IMR-90 (cell line): ENCODE measurements at regions not wholly inside any gene's neighbourhood (a gene's known extent, or its start where the extent isn't known, plus 50 kb on each side); places are given as distances from the start of the nearest gene placed in this dataset.

Source experiments
- ATAC-seq: fragments of 200-7000 bp; cut with Tn5 transposase; 2 replicates; pipeline ENCODE4 v1.9.1; 2020; ENCODE audit warnings: low read depth, mild to moderate bottlenecking, moderate library complexity
- BruUV-seq: library from RNA; stranded (reverse); fragments of 400-500 nt; replicated peaks from 2 replicates; lab custom pipeline; 2021; lab: Mats Ljungman, UMichigan
- CTCF ChIA-PET: fragments of 300-600 bp; formaldehyde crosslinking; extraction: SDS; loops from one replicate; lab custom pipeline; 2021; ENCODE audit warnings: antibody characterized with exemption; lab: Yijun Ruan, JAX
- POLR2A ChIA-PET: fragments of 300-600 bp; sonication (Branson Sonifier 250); formaldehyde crosslinking; loops from one replicate; lab custom pipeline; 2022; ENCODE audit warnings: antibody characterized with exemption; ENCODE audit not compliant: unreplicated experiment; lab: Charles Lee
- DNase-seq: peaks from one replicate; pipeline ENCODE4 v3.0.0; 2013
- H2AFZ ChIP-seq: replicated peaks from 2 replicates; pipeline ENCODE3; 2013; ENCODE audit warnings: low read length, mild to moderate bottlenecking; ENCODE audit not compliant: poor library complexity
- H2AK5ac ChIP-seq: 2 replicates; pipeline ENCODE4 v1.6.1; 2013; ENCODE audit warnings: low read depth, low read length, inconsistent platforms
- H2AK9ac ChIP-seq: replicated peaks from 2 replicates; pipeline ENCODE3; 2013; ENCODE audit warnings: mild to moderate bottlenecking, low read depth, low read length, moderate library complexity; ENCODE audit not compliant: poor library complexity
- H2BK120ac ChIP-seq: 2 replicates; pipeline ENCODE4 v1.6.1; 2013; ENCODE audit warnings: low read depth, low read length, inconsistent platforms
- H2BK15ac ChIP-seq: 3 replicates; pipeline ENCODE4 v1.6.1; 2013; ENCODE audit warnings: low read depth, low read length, inconsistent platforms
- H2BK20ac ChIP-seq: 2 replicates; pipeline ENCODE4 v1.6.1; 2013; ENCODE audit warnings: low read depth, mild to moderate bottlenecking, inconsistent platforms, low read length, moderate library complexity
- H2BK5ac ChIP-seq: 2 replicates; pipeline ENCODE4 v1.6.1; 2013; ENCODE audit warnings: mild to moderate bottlenecking, low read depth, low read length, inconsistent platforms; ENCODE audit not compliant: poor library complexity, severe bottlenecking
- H3K14ac ChIP-seq: replicated peaks from 2 replicates; pipeline ENCODE4 v1.6.1; 2013; ENCODE audit warnings: low read depth, low read length, inconsistent platforms
- H3K18ac ChIP-seq: 2 replicates; pipeline ENCODE4 v1.6.1; 2013; ENCODE audit warnings: low read depth, low read length, control low read depth
- H3K23ac ChIP-seq: 2 replicates; pipeline ENCODE4 v1.6.1; 2013; ENCODE audit warnings: low read depth, low read length, inconsistent platforms
- H3K27ac ChIP-seq: 2 replicates; pipeline ENCODE4 v1.5.1; 2013; ENCODE audit warnings: mild to moderate bottlenecking, control low read depth, low read length; ENCODE audit not compliant: insufficient read depth
- H3K27me3 ChIP-seq: 2 replicates; pipeline ENCODE4 v1.6.1; 2013; ENCODE audit warnings: low read length; ENCODE audit not compliant: control insufficient read depth, insufficient read depth
- H3K36me3 ChIP-seq: 2 replicates; pipeline ENCODE4 v1.6.1; 2013; ENCODE audit warnings: low read length, mixed read lengths; ENCODE audit not compliant: control insufficient read depth, insufficient read depth
- H3K4ac ChIP-seq: 2 replicates; pipeline ENCODE4 v1.6.1; 2013; ENCODE audit warnings: low read depth, low read length, inconsistent platforms
- H3K4me1 ChIP-seq: 2 replicates; pipeline ENCODE4 v1.6.1; 2013; ENCODE audit warnings: low read length, mixed read lengths; ENCODE audit not compliant: control insufficient read depth, insufficient read depth
- H3K4me2 ChIP-seq: 2 replicates; pipeline ENCODE4 v1.6.1; 2013; ENCODE audit warnings: low read depth, mild to moderate bottlenecking, control low read depth, low read length, moderate library complexity
- H3K4me3 ChIP-seq: 2 replicates; pipeline ENCODE4 v1.5.1; 2013; ENCODE audit warnings: low read depth, mild to moderate bottlenecking, control low read depth, low read length, moderate library complexity; ENCODE audit not compliant: insufficient read depth
- H3K56ac ChIP-seq: 2 replicates; pipeline ENCODE4 v1.6.1; 2013; ENCODE audit warnings: low read length, inconsistent platforms; ENCODE audit not compliant: insufficient read depth; ENCODE audit errors: extremely low read depth
- H3K79me1 ChIP-seq, 2 experiments: 2 replicates each; pipeline ENCODE4 v1.6.1; 2013; ENCODE audit warnings: low read length in 2 of 2, inconsistent platforms in 1 of 2, low read depth in 1 of 2
- H3K9ac ChIP-seq: 2 replicates; pipeline ENCODE4 v1.6.1; 2013; ENCODE audit warnings: low read depth, low read length, control low read depth
- H3K9me1 ChIP-seq: 2 replicates; pipeline ENCODE4 v1.6.1; 2013; ENCODE audit warnings: low read length, inconsistent platforms; ENCODE audit not compliant: insufficient read depth
- H3K9me3 ChIP-seq: 2 replicates; pipeline ENCODE4 v1.6.1; 2013; ENCODE audit warnings: low read length; ENCODE audit not compliant: control insufficient read depth, insufficient read depth
- H4K20me1 ChIP-seq: 2 replicates; pipeline ENCODE4 v1.6.1; 2013; ENCODE audit warnings: low read length, inconsistent platforms; ENCODE audit not compliant: insufficient read depth
- H4K5ac ChIP-seq: 2 replicates; pipeline ENCODE4 v1.6.1; 2013; ENCODE audit warnings: mild to moderate bottlenecking, low read depth, low read length, control low read depth
- H4K8ac ChIP-seq, 2 experiments: 2 replicates each; pipeline ENCODE4 v1.6.1; 2013; ENCODE audit warnings: low read depth in 2 of 2, low read length in 2 of 2, control low read depth in 1 of 2, inconsistent platforms in 1 of 2
- H4K91ac ChIP-seq: 2 replicates; pipeline ENCODE4 v1.6.1; 2013; ENCODE audit warnings: low read depth, low read length, inconsistent platforms; ENCODE audit not compliant: insufficient read depth
- BHLHE40 ChIP-seq: fragments of 150-350 bp; IDR thresholded peaks from 2 replicates; pipeline ENCODE4 v1.6.1; 2016; ENCODE audit warnings: mild to moderate bottlenecking, low read depth, low read length
- MAFK ChIP-seq: IDR thresholded peaks from 2 replicates; pipeline ENCODE4 v1.6.1; 2012; ENCODE audit warnings: low read depth, low read length, improper control_type of control experiment
- MXI1 ChIP-seq: IDR thresholded peaks from 2 replicates; pipeline ENCODE4 v1.6.1; 2012; ENCODE audit warnings: low read depth, mild to moderate bottlenecking, low read length, moderate library complexity, borderline replicate concordance
- SMC3 ChIP-seq: fragments of 150-350 bp; IDR thresholded peaks from 2 replicates; pipeline ENCODE4 v1.6.1; 2016; ENCODE audit warnings: low read depth, mild to moderate bottlenecking, antibody characterized with exemption, low read length, moderate library complexity
- WGBS, 2 experiments: methylation state at CpG; one replicate each; pipeline versions ENCODE4 v1.1.5 to v1.1.7; 2013; ENCODE audit warnings: missing lambda C conversion rate in 2 of 2; ENCODE audit not compliant: insufficient read length in 1 of 2; ENCODE audit errors: extremely low coverage in 2 of 2; 5-methylcytosine and 5-hydroxymethylcytosine counted together
- dilution Hi-C: fragments of 300-500 bp; cut with HindIII; formaldehyde crosslinking; loops from one replicate; pipeline ENCODE4 v1.14.3; 2018; ENCODE audit warnings: low sequenced_read_pairs; ENCODE audit not compliant: unreplicated experiment
- in situ Hi-C: fragments of 300-500 bp; cut with MboI; formaldehyde crosslinking; loops from 3 replicates; pipeline ENCODE4 v1.14.3; 2019; ENCODE audit warnings: low sequenced_read_pairs, inconsistent platforms, mixed read lengths
- intact Hi-C: fragments of 100-400 bp; cut with micrococcal nuclease; formaldehyde crosslinking; loops from 2 replicates; pipeline ENCODE4 v1.10.0; 2022

DNA sequence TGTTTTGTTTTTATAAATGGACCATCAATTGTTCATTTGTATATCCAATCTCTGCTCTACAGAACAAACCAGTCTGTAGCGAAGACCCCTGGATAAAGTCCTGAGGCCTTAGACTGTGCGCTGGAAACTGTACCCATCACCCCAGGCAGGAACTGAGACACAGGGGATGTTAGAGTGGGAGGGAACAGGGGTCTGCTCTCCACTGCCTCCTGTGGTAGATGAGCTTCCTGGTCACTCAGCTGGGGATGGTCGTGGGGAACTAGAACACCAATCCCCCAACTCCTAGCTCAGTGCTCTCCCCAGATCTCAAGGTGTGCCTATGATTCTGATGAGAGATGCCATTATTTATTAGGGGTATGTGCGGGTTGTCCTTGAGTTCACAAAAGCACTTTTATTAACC is 340.2 kb upstream of the IGF1R start:
- no peaks in the 10 kb centered on the region for H3K9me3 ChIP-seq
- H3K4me3 ChIP-seq: no peak overlapping the region
- H4K8ac ChIP-seq: no peak overlapping the region
- POLR2A ChIA-PET: no interaction called here
- no peak overlapping the region for H2AK9ac ChIP-seq
- no peak overlapping the region for H3K23ac ChIP-seq
- H2AFZ ChIP-seq: no peak overlapping the region
- dilution Hi-C loops (no loop called here), intact Hi-C loops (no loop called here), in situ Hi-C loops (loop anchor here (5.0 kb wide), 1 partner anchor 119 kb away; no protein-coding TSS in a partner anchor)
- no peak overlapping the region for H3K27ac ChIP-seq
- no peaks in the 10 kb centered on the region for H3K36me3 ChIP-seq
- H3K4me2 ChIP-seq: no peak overlapping the region
- TF ChIP-seq MAFK: no peak
- no peak for TF ChIP-seq BHLHE40
- TF ChIP-seq SMC3: no peak
- TF ChIP-seq MXI1: no peak
- H2AK5ac ChIP-seq: no peak overlapping the region
- no peaks in the 10 kb centered on the region for H3K79me1 ChIP-seq
- no peak overlapping the region for H2BK15ac ChIP-seq
- no peak overlapping the region for H3K14ac ChIP-seq
- no peak overlapping the region for H2BK5ac ChIP-seq
- no peak for DNase-seq
- no peaks in the 10 kb centered on the region for H3K27me3 ChIP-seq
- no peak overlapping the region for H3K18ac ChIP-seq
- H2BK20ac ChIP-seq: no peak overlapping the region
- no peaks in the 10 kb centered on the region for H3K4me1 ChIP-seq
- no peak overlapping the region for H2BK120ac ChIP-seq
- CTCF ChIA-PET: no interaction called here
- no TSS peak for BruUV-seq
- H3K56ac ChIP-seq: no peak overlapping the region
- H4K91ac ChIP-seq: no peak overlapping the region
- H4K20me1 ChIP-seq: no peaks in the 10 kb centered on the region
- no CpG with 5 or more reads among the region's 4 CpGs for WGBS, 2 experiments
- H3K9me1 ChIP-seq: no peaks in the 10 kb centered on the region
- ATAC-seq: no peak
- no peak overlapping the region for H4K5ac ChIP-seq
- no peak overlapping the region for H3K9ac ChIP-seq
- no peak overlapping the region for H3K4ac ChIP-seq
